Common myeloid progenitor, CD34-positive (primary cell): ENCODE measurements at regions not wholly inside any gene's neighbourhood (a gene's known extent, or its start where the extent isn't known, plus 50 kb on each side); places are given as distances from the start of the nearest gene placed in this dataset.

Experiments
- CTCF ChIA-PET: fragments of 350-600 bp; sonication (Branson Sonifier 250); formaldehyde crosslinking; loops from one replicate; lab custom pipeline; 2021; ENCODE audit warnings: antibody characterized with exemption; lab: Charles Lee
- POLR2A ChIA-PET: fragments of 350-600 bp; sonication (Branson Sonifier 250); formaldehyde crosslinking; loops from one replicate; lab custom pipeline; 2021; ENCODE audit warnings: antibody characterized with exemption; lab: Charles Lee
- DNase-seq, 3 donors: peaks; one replicate each; pipeline versions ENCODE4 v3.0.0 to v3.0.0-alpha.2; 2013
- H3K27ac ChIP-seq, 2 experiments: 1 replicate in 1 of 2; 2 replicates in 1 of 2; pipeline ENCODE4 v1.7.0; 2013; ENCODE audit warnings: inconsistent platforms in 2 of 2, low read length in 2 of 2, mild to moderate bottlenecking in 2 of 2, low read depth in 1 of 2, moderate library complexity in 1 of 2; ENCODE audit not compliant: severe bottlenecking in 2 of 2, insufficient read depth in 1 of 2, poor library complexity in 1 of 2
- H3K27me3 ChIP-seq, 5 experiments: replicated peaks in 2 of 5; 1 replicate in 3 of 5; 2 replicates in 2 of 5; pipeline versions ENCODE4 v1.6.1 to v1.7.0; 2013; ENCODE audit warnings: low read length in 4 of 5, mild to moderate bottlenecking in 2 of 5, moderate library complexity in 2 of 5, inconsistent platforms in 1 of 5; ENCODE audit not compliant: insufficient read depth in 5 of 5, control insufficient read depth in 4 of 5
- H3K36me3 ChIP-seq, 4 experiments: 1 replicate in 2 of 4; 2 replicates in 2 of 4; pipeline versions ENCODE4 v1.6.1 to v1.7.0; 2013; ENCODE audit warnings: low read length in 3 of 4, control low read depth in 1 of 4, mild to moderate bottlenecking in 1 of 4; ENCODE audit not compliant: control insufficient read depth in 4 of 4, insufficient read depth in 4 of 4
- H3K4me1 ChIP-seq, 4 experiments: 1 replicate in 3 of 4; 2 replicates in 1 of 4; pipeline versions ENCODE4 v1.6.1 to v1.7.1; 2013; ENCODE audit warnings: low read length in 3 of 4, mild to moderate bottlenecking in 3 of 4, control low read depth in 1 of 4, inconsistent platforms in 1 of 4, moderate library complexity in 1 of 4; ENCODE audit not compliant: control insufficient read depth in 4 of 4, insufficient read depth in 4 of 4; ENCODE audit errors: control extremely low read depth in 1 of 4
- H3K4me3 ChIP-seq, 7 experiments: 1 replicate in 4 of 7; 2 replicates in 3 of 7; pipeline versions ENCODE4 v1.5.1 to v1.7.0; 2013; ENCODE audit warnings: mild to moderate bottlenecking in 7 of 7, low read length in 6 of 7, moderate library complexity in 6 of 7, inconsistent platforms in 2 of 7, low read depth in 2 of 7, control low read depth in 1 of 7; ENCODE audit not compliant: insufficient read depth in 4 of 7, control insufficient read depth in 1 of 7; ENCODE audit errors: extremely low read depth in 1 of 7
- H3K9me3 ChIP-seq, 5 experiments: 1 replicate in 4 of 5; 2 replicates in 1 of 5; pipeline versions ENCODE4 v1.6.1 to v1.7.1; 2013; ENCODE audit warnings: low read length in 4 of 5, mild to moderate bottlenecking in 2 of 5, inconsistent platforms in 1 of 5, low read depth in 1 of 5, moderate library complexity in 1 of 5; ENCODE audit not compliant: control insufficient read depth in 4 of 5, insufficient read depth in 2 of 5; ENCODE audit errors: control extremely low read depth in 1 of 5
- WGBS: methylation state at CpG from one replicate; pipeline ENCODE4 v1.1.5; 2013; ENCODE audit not compliant: insufficient coverage; 5-methylcytosine and 5-hydroxymethylcytosine counted together

GRCh38 chr11:33941637-33942160 is 49.8 kb upstream of the LMO2 start:
- POLR2A ChIA-PET = no interaction called here
- H3K36me3 ChIP-seq = no peaks in the 10 kb centered on the region
- CTCF ChIA-PET = interaction anchor here (0.7 to 1.4 kb wide), 5 partner anchors 8 to 36 kb away, joined by 3 to 4 read pairs (median 3); no protein-coding TSS in a partner anchor
- 79% methylated on average over 4 of the region's 7 CpGs for WGBS
- no peaks in the 10 kb centered on the region for H3K9me3 ChIP-seq
- peaks cover 5 to 29% (median 20%) of the 10 kb centered on the region in 4 experiments for H3K4me1 ChIP-seq
- H3K4me3 ChIP-seq = no peak overlapping the region
- DNase-seq = peak in 2 of 3 donors; percentile 35 to 49
- H3K27me3 ChIP-seq = no peaks in the 10 kb centered on the region
- no peak overlapping the region for H3K27ac ChIP-seq
